ENCODE measurements at regions not wholly inside any gene's neighbourhood (a gene's known extent, or its start where the extent isn't known, plus 50 kb on each side); places are given as distances from the start of the nearest gene placed in this dataset.

DNA sequence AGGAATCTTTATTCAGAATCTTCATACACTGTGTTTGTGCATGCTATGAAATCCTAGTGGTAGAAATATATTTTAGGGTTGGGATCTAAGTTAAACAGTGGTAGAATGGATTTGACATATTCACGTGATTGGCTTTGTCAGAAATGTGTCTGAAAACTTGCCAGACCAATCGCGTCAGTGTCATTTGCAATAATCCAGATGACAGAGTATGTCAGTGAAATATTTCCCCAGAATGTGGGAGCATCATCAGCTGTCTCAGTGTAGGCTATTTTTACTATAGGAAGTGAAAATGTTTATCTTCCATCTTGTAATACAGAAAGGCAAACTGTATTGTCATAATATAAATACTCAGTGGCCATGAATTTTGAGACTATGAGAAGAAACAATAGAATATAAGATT, 220.6 kb upstream of the EDIL3 start:
- no peak overlapping the region for H3K4me3 ChIP-seq (ENCODE audit: low read depth in 1 of 2, low read length in 2 of 2)
- H3K27me3 ChIP-seq (ENCODE audit: insufficient read depth, low read length, poor library complexity) = no peaks in the 10 kb centered on the region
- H3K79me2 ChIP-seq (ENCODE audit: insufficient read depth, low read length) = no peaks in the 10 kb centered on the region
- ATAC-seq (ENCODE audit: insufficient read depth, low read depth) (no peak), DNase-seq (no peak)
- H4K20me1 ChIP-seq (ENCODE audit: insufficient read depth, low read length) = no peaks in the 10 kb centered on the region
- no peaks in the 10 kb centered on the region for H3K4me1 ChIP-seq (ENCODE audit: insufficient read depth, low read length)
- no peak overlapping the region for H2AFZ ChIP-seq (ENCODE audit: low read depth, low read length)
- no peak for TF ChIP-seq CTCF (IDR thresholded peaks at IDR 0.05; ENCODE audit: borderline replicate concordance, extremely low read depth, low read length, poor library complexity, severe bottlenecking)
- no peak for TF ChIP-seq EZH2 (IDR thresholded peaks at IDR 0.05; ENCODE audit: borderline replicate concordance, low read depth, low read length, severe bottlenecking)
- no peaks in the 10 kb centered on the region for H3K36me3 ChIP-seq (ENCODE audit: insufficient read depth, low read length)
- no peak overlapping the region for H3K27ac ChIP-seq (ENCODE audit: low read length)
- no peaks in the 10 kb centered on the region for H3K9me3 ChIP-seq (ENCODE audit: insufficient read depth, low read length, severe bottlenecking)
- no peak overlapping the region for H3K9ac ChIP-seq (ENCODE audit: low read depth, low read length)
- no peak overlapping the region for H3K4me2 ChIP-seq (ENCODE audit: insufficient read depth, low read length)

GRCh38 chr5:84603568-84604185, 219.0 kb upstream of the EDIL3 start:
- H2AFZ ChIP-seq (ENCODE audit: low read depth, low read length) = no peak overlapping the region
- no peaks in the 10 kb centered on the region for H3K9me3 ChIP-seq (ENCODE audit: insufficient read depth, low read length, severe bottlenecking)
- no peaks in the 10 kb centered on the region for H3K4me1 ChIP-seq (ENCODE audit: insufficient read depth, low read length)
- no peaks in the 10 kb centered on the region for H3K27me3 ChIP-seq (ENCODE audit: insufficient read depth, low read length, poor library complexity)
- no peak overlapping the region for H3K4me2 ChIP-seq (ENCODE audit: insufficient read depth, low read length)
- no peaks in the 10 kb centered on the region for H3K36me3 ChIP-seq (ENCODE audit: insufficient read depth, low read length)
- no peak for TF ChIP-seq EZH2 (IDR thresholded peaks at IDR 0.05; ENCODE audit: borderline replicate concordance, low read depth, low read length, severe bottlenecking)
- no peak for TF ChIP-seq CTCF (IDR thresholded peaks at IDR 0.05; ENCODE audit: borderline replicate concordance, extremely low read depth, low read length, poor library complexity, severe bottlenecking)
- DNase-seq (no peak), ATAC-seq (ENCODE audit: insufficient read depth, low read depth) (no peak)
- no peak overlapping the region for H3K27ac ChIP-seq (ENCODE audit: low read length)
- H3K4me3 ChIP-seq (ENCODE audit: low read depth in 1 of 2, low read length in 2 of 2) = no peak overlapping the region
- H3K79me2 ChIP-seq (ENCODE audit: insufficient read depth, low read length) = no peaks in the 10 kb centered on the region
- no peaks in the 10 kb centered on the region for H4K20me1 ChIP-seq (ENCODE audit: insufficient read depth, low read length)
- H3K9ac ChIP-seq (ENCODE audit: low read depth, low read length) = no peak overlapping the region

DNA sequence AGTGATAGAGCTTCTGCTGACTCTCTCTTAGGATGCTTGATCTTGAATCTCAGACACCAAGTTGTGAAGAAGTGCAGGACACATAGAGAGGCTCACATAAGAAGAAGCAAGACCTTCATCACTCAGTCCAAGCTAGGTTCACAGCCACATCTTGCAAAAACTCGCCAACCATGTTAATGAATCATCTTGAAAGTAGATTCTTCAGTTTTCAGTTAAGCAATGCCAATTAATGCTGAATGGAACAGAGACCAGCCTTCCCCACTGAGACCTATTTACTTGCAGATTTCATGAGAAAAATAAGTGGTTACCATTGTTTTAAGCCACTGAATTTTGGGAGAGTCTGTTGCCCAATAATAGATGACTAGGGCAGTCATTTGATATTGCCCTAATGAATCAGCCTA, 217.7 kb upstream of the EDIL3 start:
- H3K9ac ChIP-seq (ENCODE audit: low read depth, low read length) = no peak overlapping the region
- no peaks in the 10 kb centered on the region for H3K36me3 ChIP-seq (ENCODE audit: insufficient read depth, low read length)
- H3K9me3 ChIP-seq (ENCODE audit: insufficient read depth, low read length, severe bottlenecking) = no peaks in the 10 kb centered on the region
- no peak for ATAC-seq (ENCODE audit: insufficient read depth, low read depth)
- no peaks in the 10 kb centered on the region for H3K79me2 ChIP-seq (ENCODE audit: insufficient read depth, low read length)
- H3K27me3 ChIP-seq (ENCODE audit: insufficient read depth, low read length, poor library complexity) = no peaks in the 10 kb centered on the region
- H3K4me1 ChIP-seq (ENCODE audit: insufficient read depth, low read length) = no peaks in the 10 kb centered on the region
- H3K4me2 ChIP-seq (ENCODE audit: insufficient read depth, low read length) = no peak overlapping the region
- TF ChIP-seq CTCF (IDR thresholded peaks at IDR 0.05; ENCODE audit: borderline replicate concordance, extremely low read depth, low read length, poor library complexity, severe bottlenecking) = no peak
- no peak for TF ChIP-seq EZH2 (IDR thresholded peaks at IDR 0.05; ENCODE audit: borderline replicate concordance, low read depth, low read length, severe bottlenecking)
- no peak overlapping the region for H2AFZ ChIP-seq (ENCODE audit: low read depth, low read length)
- no peak overlapping the region for H3K27ac ChIP-seq (ENCODE audit: low read length)
- no peak overlapping the region for H3K4me3 ChIP-seq (ENCODE audit: low read depth in 1 of 2, low read length in 2 of 2)
- no peak for DNase-seq
- no peaks in the 10 kb centered on the region for H4K20me1 ChIP-seq (ENCODE audit: insufficient read depth, low read length)

GRCh38 chr5:84599964-84600363, 215.3 kb upstream of the EDIL3 start:
- DNase-seq (no peak), ATAC-seq (ENCODE audit: insufficient read depth, low read depth) (no peak)
- Histone ChIP-seq H3K9me3 (ENCODE audit: insufficient read depth, low read length, severe bottlenecking) (no peaks in the 10 kb centered on the region), H4K20me1 (ENCODE audit: insufficient read depth, low read length) (no peaks in the 10 kb centered on the region), H3K4me1 (ENCODE audit: insufficient read depth, low read length) (no peaks in the 10 kb centered on the region), H3K36me3 (ENCODE audit: insufficient read depth, low read length) (no peaks in the 10 kb centered on the region), H3K79me2 (ENCODE audit: insufficient read depth, low read length) (no peaks in the 10 kb centered on the region), H2AFZ (ENCODE audit: low read depth, low read length) (no peak overlapping the region), H3K27ac (ENCODE audit: low read length) (no peak overlapping the region), H3K4me3 (ENCODE audit: low read depth in 1 of 2, low read length in 2 of 2) (no peak overlapping the region), H3K4me2 (ENCODE audit: insufficient read depth, low read length) (no peak overlapping the region), H3K9ac (ENCODE audit: low read depth, low read length) (no peak overlapping the region), H3K27me3 (ENCODE audit: insufficient read depth, low read length, poor library complexity) (no peaks in the 10 kb centered on the region)
- no peak for TF ChIP-seq CTCF (IDR thresholded peaks at IDR 0.05; ENCODE audit: borderline replicate concordance, extremely low read depth, low read length, poor library complexity, severe bottlenecking)
- no peak for TF ChIP-seq EZH2 (IDR thresholded peaks at IDR 0.05; ENCODE audit: borderline replicate concordance, low read depth, low read length, severe bottlenecking)

All from DND-41 (cell line).